Common myeloid progenitor, CD34-positive (primary cell): ENCODE measurements at regions not wholly inside any gene's neighbourhood (a gene's known extent, or its start where the extent isn't known, plus 50 kb on each side); places are given as distances from the start of the nearest gene placed in this dataset.

Source experiments
- CTCF ChIA-PET: fragments of 350-600 bp; sonication (Branson Sonifier 250); formaldehyde crosslinking; loops from one replicate; lab custom pipeline; 2021; ENCODE audit warnings: antibody characterized with exemption; lab: Charles Lee
- POLR2A ChIA-PET: fragments of 350-600 bp; sonication (Branson Sonifier 250); formaldehyde crosslinking; loops from one replicate; lab custom pipeline; 2021; ENCODE audit warnings: antibody characterized with exemption; lab: Charles Lee
- DNase-seq, 3 donors: peaks; one replicate each; pipeline versions ENCODE4 v3.0.0 to v3.0.0-alpha.2; 2013
- H3K27ac ChIP-seq, 2 experiments: 1 replicate in 1 of 2; 2 replicates in 1 of 2; pipeline ENCODE4 v1.7.0; 2013; ENCODE audit warnings: inconsistent platforms in 2 of 2, low read length in 2 of 2, mild to moderate bottlenecking in 2 of 2, low read depth in 1 of 2, moderate library complexity in 1 of 2; ENCODE audit not compliant: severe bottlenecking in 2 of 2, insufficient read depth in 1 of 2, poor library complexity in 1 of 2
- H3K27me3 ChIP-seq, 5 experiments: replicated peaks in 2 of 5; 1 replicate in 3 of 5; 2 replicates in 2 of 5; pipeline versions ENCODE4 v1.6.1 to v1.7.0; 2013; ENCODE audit warnings: low read length in 4 of 5, mild to moderate bottlenecking in 2 of 5, moderate library complexity in 2 of 5, inconsistent platforms in 1 of 5; ENCODE audit not compliant: insufficient read depth in 5 of 5, control insufficient read depth in 4 of 5
- H3K36me3 ChIP-seq, 4 experiments: 1 replicate in 2 of 4; 2 replicates in 2 of 4; pipeline versions ENCODE4 v1.6.1 to v1.7.0; 2013; ENCODE audit warnings: low read length in 3 of 4, control low read depth in 1 of 4, mild to moderate bottlenecking in 1 of 4; ENCODE audit not compliant: control insufficient read depth in 4 of 4, insufficient read depth in 4 of 4
- H3K4me1 ChIP-seq, 4 experiments: 1 replicate in 3 of 4; 2 replicates in 1 of 4; pipeline versions ENCODE4 v1.6.1 to v1.7.1; 2013; ENCODE audit warnings: low read length in 3 of 4, mild to moderate bottlenecking in 3 of 4, control low read depth in 1 of 4, inconsistent platforms in 1 of 4, moderate library complexity in 1 of 4; ENCODE audit not compliant: control insufficient read depth in 4 of 4, insufficient read depth in 4 of 4; ENCODE audit errors: control extremely low read depth in 1 of 4
- H3K4me3 ChIP-seq, 7 experiments: 1 replicate in 4 of 7; 2 replicates in 3 of 7; pipeline versions ENCODE4 v1.5.1 to v1.7.0; 2013; ENCODE audit warnings: mild to moderate bottlenecking in 7 of 7, low read length in 6 of 7, moderate library complexity in 6 of 7, inconsistent platforms in 2 of 7, low read depth in 2 of 7, control low read depth in 1 of 7; ENCODE audit not compliant: insufficient read depth in 4 of 7, control insufficient read depth in 1 of 7; ENCODE audit errors: extremely low read depth in 1 of 7
- H3K9me3 ChIP-seq, 5 experiments: 1 replicate in 4 of 5; 2 replicates in 1 of 5; pipeline versions ENCODE4 v1.6.1 to v1.7.1; 2013; ENCODE audit warnings: low read length in 4 of 5, mild to moderate bottlenecking in 2 of 5, inconsistent platforms in 1 of 5, low read depth in 1 of 5, moderate library complexity in 1 of 5; ENCODE audit not compliant: control insufficient read depth in 4 of 5, insufficient read depth in 2 of 5; ENCODE audit errors: control extremely low read depth in 1 of 5
- WGBS: methylation state at CpG from one replicate; pipeline ENCODE4 v1.1.5; 2013; ENCODE audit not compliant: insufficient coverage; 5-methylcytosine and 5-hydroxymethylcytosine counted together

DNA sequence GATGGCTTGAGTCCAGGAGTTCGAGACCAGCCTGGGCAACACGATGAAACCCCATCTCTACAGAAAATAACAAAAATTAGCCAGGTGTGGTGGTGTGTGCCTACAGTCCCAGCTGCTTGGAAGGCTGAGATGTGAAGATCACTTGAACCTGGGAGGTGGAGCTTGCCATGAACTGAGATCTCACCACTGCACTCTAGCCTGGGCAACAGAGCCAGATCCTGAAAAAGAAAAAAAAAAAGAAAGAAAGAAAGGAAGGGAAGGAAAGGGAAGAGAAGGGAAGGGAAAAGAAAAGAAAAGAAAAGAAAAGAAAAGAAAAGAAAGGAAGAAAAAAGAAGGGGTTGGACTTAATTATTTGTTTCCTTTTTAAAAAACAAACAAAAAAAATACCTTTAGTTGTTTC is 764.2 kb downstream of the IRX1 start:
- no peaks in the 10 kb centered on the region for H3K9me3 ChIP-seq
- H3K36me3 ChIP-seq = no peaks in the 10 kb centered on the region
- H3K4me1 ChIP-seq = no peaks in the 10 kb centered on the region
- no peak overlapping the region for H3K27ac ChIP-seq
- WGBS = no CpG with 5 or more reads among the region's 2 CpGs
- no peak for DNase-seq
- no peaks in the 10 kb centered on the region for H3K27me3 ChIP-seq
- no peak overlapping the region for H3K4me3 ChIP-seq
- CTCF ChIA-PET = no interaction called here
- POLR2A ChIA-PET = no interaction called here

DNA sequence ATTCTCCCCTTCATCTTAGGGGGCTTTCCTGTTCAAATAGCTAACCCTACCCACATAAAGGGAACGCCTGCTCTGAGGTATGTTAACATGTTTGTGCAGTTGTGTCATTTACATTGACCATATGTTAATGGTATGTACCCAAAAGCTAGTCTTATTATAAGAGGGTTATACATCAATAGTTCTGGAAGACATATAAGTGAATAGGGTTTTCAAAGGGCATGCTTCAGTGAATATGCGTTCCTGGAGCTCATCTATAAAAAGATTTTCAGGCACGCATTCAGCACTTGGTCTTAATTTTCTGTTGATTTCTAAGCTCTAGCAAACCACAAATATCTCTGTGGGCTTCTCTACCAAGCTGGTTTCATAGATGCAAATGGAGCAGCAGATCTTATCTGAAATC is 766.1 kb downstream of the IRX1 start:
- H3K36me3 ChIP-seq = no peaks in the 10 kb centered on the region
- no peak overlapping the region for H3K4me3 ChIP-seq
- no peaks in the 10 kb centered on the region for H3K27me3 ChIP-seq
- POLR2A ChIA-PET = no interaction called here
- DNase-seq = no peak
- no peaks in the 10 kb centered on the region for H3K9me3 ChIP-seq
- CTCF ChIA-PET = no interaction called here
- no peak overlapping the region for H3K27ac ChIP-seq
- WGBS = 97% methylated on average over 2 of the region's 3 CpGs
- H3K4me1 ChIP-seq = no peaks in the 10 kb centered on the region

GRCh38 chr5:4362411-4362810 is 766.8 kb downstream of the IRX1 start:
- POLR2A ChIA-PET = no interaction called here
- Histone ChIP-seq H3K9me3 (no peaks in the 10 kb centered on the region), H3K27me3 (no peaks in the 10 kb centered on the region), H3K4me3 (no peak overlapping the region), H3K27ac (no peak overlapping the region), H3K36me3 (no peaks in the 10 kb centered on the region), H3K4me1 (no peaks in the 10 kb centered on the region)
- CTCF ChIA-PET = no interaction called here
- no CpG with 5 or more reads among the region's 2 CpGs for WGBS
- no peak for DNase-seq

- POLR2A ChIA-PET = no interaction called here
- CTCF ChIA-PET = no interaction called here
- Histone ChIP-seq H3K9me3 (no peaks in the 10 kb centered on the region), H3K27ac (no peak overlapping the region), H3K4me1 (no peaks in the 10 kb centered on the region), H3K36me3 (no peaks in the 10 kb centered on the region), H3K4me3 (no peak overlapping the region), H3K27me3 (no peaks in the 10 kb centered on the region)
- no peak for DNase-seq
- WGBS = no CpG with 5 or more reads among the region's 2 CpGs
These were observed 767.4 kb downstream of the IRX1 start for GRCh38 chr5:4363045-4363444.

GRCh38 chr5:4366628-4367027 is 771.0 kb downstream of the IRX1 start:
- CTCF ChIA-PET = no interaction called here
- no peaks in the 10 kb centered on the region for H3K27me3 ChIP-seq

DNA sequence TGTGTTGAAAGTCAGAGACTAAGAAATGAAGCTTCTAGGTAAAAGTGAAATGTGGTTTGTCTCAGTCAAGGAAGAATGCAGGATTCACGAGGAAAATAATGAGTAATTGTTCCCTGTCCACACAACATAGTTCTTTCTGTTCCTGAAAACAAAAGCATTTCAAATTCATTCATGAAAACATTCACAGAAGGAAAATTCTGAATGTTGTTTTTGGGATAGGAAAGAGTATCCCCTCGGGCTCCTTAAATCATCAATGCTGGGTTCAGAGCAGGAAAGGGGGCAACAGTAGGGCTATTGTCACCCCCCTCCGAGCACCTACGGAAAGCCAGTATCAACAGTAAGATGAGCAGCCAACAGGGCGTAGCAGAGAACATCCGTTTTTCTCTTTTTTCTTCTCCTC is 769.9 kb upstream of the ADAMTS16 start:
- CTCF ChIA-PET = no interaction called here
- Histone ChIP-seq H3K4me3 (no peak overlapping the region), H3K27me3 (no peaks in the 10 kb centered on the region), H3K9me3 (no peaks in the 10 kb centered on the region), H3K27ac (no peak overlapping the region), H3K36me3 (no peaks in the 10 kb centered on the region), H3K4me1 (no peaks in the 10 kb centered on the region)
- 91% methylated on average over 5 of the region's 6 CpGs for WGBS
- POLR2A ChIA-PET = no interaction called here
- DNase-seq = no peak

More at GRCh38 chr5:4366628-4367027, 771.0 kb downstream of the IRX1 start:
- POLR2A ChIA-PET = no interaction called here
- H3K4me1 ChIP-seq = no peaks in the 10 kb centered on the region
- H3K36me3 ChIP-seq = no peaks in the 10 kb centered on the region
- no peaks in the 10 kb centered on the region for H3K9me3 ChIP-seq
- WGBS = 88% methylated on average over 4 of the region's 5 CpGs
- no peak for DNase-seq
- H3K4me3 ChIP-seq = no peak overlapping the region
- H3K27ac ChIP-seq = no peak overlapping the region

- POLR2A ChIA-PET = no interaction called here
- Histone ChIP-seq H3K27ac (no peak overlapping the region), H3K9me3 (no peaks in the 10 kb centered on the region), H3K36me3 (no peaks in the 10 kb centered on the region), H3K27me3 (no peaks in the 10 kb centered on the region), H3K4me1 (no peaks in the 10 kb centered on the region), H3K4me3 (no peak overlapping the region)
- CTCF ChIA-PET = no interaction called here
- DNase-seq = no peak
- no CpG with 5 or more reads among the region's 1 CpG for WGBS
These were observed 767.6 kb upstream of the ADAMTS16 start for GRCh38 chr5:4372481-4372880.
